ENCODE measurements at regions not wholly inside any gene's neighbourhood (a gene's known extent, or its start where the extent isn't known, plus 50 kb on each side); places are given as distances from the start of the nearest gene placed in this dataset.

DNA sequence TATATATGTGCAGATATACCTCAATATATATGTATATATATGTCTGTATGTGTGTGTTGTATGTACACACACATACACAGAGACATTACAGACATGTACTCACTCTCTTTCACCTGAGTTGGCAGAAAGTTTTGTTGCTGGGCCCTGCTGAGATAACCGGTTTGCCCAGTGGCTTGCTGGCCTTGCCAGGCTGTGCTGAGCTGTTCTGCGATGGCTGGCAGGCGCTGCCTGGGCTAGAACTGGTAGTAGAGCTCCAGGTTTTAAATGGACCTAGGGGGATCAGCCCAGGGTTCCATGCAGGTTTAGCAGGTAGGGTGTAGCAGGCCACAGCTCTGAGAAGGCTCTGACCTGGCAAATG is 394.3 kb downstream of the GADD45G start:
- DNase-seq (ENCODE audit: low read depth): no peak

DNA sequence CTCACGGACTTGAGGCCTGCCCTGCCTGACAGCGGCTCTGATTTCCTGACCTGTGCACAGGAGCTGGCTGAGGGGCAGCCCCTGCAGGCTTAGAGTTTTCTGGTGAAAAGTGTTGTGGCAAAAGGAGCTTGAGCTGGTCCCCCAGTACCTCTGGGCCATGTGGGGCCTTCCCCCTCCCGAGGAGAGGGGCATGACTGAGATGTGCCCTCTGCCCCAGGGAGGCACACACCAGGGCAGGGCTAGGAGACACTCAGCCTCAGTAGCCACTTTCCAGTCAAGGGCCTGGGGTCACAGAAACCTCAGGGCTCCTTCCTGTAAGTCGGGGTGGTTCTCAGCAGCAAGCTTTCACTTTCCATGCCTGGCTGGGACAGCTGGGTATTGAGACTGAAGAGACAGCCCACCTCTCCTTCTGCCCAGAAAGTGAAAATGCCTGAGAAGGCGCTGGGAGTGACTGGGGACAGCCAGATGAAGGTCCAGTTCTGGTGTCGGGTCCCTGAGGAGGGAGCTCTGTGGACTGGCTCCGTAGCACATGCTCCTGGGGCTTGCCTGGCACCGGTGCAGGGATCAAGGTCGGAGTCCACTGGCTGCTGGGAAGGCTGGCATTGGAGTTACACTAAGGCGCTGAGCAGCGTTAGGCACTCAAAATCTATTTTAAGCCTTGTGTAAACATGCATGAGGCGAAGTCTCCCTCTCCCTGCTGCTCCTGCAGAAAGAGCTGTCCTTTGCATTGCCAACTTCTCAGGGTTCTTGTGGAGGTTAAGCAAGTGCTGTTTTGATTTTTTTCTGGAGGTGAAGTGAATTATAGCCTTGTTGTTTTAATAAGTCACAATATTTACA is 394.9 kb downstream of the GADD45G start:
- DNase-seq (ENCODE audit: low read depth): peak; percentile 4

DNA sequence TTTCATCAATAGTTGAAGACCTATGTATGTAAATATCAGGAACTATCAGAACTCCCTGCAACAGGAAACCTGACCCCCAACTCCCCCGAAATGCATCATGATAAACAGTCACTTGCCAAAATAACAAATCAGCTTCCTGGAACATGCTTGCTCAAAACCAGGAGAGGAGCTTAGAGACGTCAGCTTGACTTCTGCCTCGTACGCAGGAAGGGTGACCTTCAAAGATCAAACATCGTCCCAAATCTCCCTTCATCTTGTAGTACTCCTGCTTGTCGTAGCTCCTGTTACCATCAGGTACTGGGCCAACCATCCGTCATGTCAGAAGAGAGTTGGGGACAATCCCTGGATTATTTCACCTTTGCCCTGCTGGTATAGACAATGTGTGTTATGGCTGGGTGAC is 396.1 kb downstream of the GADD45G start:
- no peak for DNase-seq (ENCODE audit: low read depth)

DNA sequence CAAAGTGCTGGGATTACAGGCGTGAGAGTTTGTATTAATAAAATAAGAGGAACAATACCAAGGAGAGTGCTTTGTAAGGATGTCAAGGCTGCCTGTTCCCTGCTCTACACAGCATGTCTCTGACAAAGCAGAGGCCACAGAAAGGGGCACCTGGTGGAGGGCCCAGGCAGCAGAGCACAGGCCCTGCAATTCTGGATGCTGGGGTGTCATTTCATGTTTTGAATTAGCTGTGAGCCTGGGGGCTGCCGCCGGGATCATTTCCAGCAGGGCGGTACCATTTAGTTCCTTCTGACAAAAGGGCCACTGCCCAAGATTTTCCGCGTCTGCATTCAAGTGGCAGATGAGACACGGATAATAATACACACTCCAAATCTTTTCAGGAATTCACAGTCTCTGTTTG is 396.9 kb downstream of the GADD45G start:
- no peak for DNase-seq (ENCODE audit: low read depth)

DNA sequence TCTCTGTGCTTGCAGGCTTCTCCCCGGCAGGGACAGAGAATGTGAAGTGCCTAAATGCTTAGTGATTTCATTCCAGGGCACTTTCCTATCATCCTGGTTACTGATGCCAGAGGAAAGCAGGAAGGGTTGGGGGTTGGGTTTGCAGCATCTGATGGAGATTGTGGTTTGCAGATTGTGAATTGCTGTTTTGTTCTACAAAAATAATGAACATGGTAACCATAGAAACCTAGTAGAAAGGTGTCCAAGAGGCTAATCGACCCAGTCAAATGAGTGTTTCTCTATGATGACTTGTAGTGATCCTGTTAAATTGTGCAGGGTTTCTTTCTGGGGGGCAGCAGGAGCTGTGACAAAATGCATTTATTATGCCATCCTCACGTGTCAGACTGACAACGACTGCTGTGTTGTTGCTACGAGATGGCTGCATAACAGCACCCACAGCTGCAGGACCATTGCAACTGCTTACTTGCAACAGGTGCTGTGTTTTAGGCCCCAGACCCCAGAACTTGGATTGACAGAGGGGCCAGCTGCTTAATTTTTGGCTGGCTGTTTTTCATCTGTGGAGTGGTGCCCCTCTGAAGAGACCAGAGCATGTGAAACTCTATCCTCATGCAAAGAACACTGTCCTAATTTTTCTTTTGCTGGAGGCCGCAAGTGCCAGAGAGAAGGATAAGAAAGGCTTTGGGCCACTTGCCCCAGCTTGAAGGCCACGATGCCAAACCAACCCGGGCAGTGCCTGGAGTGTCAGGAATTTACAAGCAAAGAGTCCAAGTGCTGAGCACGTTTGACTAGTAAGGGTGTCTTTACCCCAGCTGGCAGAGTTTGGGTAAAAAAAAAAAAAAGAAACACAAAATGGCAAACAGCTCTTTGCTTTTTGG is 397.8 kb downstream of the GADD45G start:
- no peak for DNase-seq (ENCODE audit: low read depth)

DNA sequence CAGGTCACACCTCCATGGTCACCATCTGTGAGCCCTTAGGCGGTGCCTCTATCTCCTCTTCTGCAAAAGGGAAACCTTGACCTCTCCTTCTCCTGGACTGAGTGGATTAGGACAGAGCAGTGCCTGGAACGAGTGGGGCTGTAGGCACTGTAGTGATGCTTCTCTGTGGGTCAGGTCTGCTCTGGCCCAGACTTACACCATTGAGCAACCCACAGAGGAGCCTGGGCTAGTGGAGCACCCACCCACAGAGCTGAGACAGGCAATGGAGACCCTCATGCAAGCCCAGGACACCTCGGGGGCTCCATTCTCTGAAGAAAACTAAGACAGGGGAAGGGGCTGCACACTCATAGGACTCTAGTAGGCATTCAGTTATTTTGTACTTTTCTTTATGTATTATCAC is 400.6 kb downstream of the GADD45G start:
- DNase-seq (ENCODE audit: low read depth): no peak

DNA sequence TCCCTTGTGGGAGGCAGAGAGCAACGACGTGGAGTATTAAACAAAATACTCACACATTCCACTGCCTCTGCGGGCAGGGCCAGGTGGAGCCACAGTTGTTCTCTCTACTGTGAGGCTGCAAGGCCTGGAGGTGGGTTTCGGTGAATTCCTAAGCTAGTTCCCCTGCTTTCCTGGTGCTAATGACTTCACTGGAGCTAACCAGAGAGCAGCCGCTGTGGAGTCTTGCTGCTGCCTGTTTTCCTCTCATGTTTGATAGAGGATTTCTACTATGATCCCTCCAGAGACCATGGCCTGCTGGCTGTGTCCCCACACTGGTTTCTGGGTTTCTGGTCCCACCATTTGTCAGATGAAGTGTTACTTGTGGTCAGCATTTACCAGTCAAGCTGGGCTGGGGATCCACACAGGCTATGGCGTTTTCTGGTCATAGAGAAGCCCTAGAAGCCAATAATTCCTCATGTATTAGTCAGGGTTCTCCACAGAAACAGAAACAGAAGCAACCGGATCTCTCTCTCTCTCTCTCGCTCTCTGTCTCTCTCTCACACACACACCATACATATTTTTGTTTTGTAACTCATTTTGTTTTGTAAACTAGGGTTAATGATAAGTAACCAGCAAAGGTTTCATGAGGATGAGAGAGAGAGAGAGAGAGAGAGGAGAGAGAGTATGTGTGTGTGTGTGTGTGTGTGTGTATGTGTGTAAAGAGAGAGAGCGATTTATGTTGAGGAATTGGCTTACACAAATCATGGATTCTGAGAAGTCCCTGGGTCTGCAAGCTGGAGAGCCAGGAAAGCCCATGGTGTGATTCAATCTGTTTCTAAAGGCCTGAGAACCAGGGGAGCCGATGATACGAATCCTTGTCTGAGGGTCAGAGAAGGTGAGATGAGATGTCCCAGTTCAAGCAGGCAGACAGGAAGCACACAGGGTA is 403.0 kb downstream of the GADD45G start:
- no peak for DNase-seq (ENCODE audit: low read depth)

DNA sequence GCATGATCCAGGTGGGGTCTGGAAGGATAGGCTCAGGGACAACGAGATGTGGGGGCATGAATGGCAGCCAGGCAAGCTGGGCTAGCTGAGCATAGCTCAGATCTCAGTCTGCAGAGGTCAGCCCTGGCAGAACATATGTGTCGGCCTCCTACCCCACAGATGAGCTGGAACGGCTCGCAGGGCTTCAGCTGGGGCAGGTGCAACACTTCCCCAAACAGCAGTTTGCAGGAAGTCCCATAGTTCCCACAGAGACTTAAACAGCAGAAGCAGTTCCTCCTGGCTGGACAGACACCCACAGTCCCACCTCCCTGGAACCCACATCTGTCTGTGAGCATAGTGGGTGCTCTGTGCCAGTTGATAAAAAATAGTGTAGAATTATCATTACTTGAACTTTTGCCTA is 404.6 kb downstream of the GADD45G start:
- DNase-seq (ENCODE audit: low read depth): no peak

DNA sequence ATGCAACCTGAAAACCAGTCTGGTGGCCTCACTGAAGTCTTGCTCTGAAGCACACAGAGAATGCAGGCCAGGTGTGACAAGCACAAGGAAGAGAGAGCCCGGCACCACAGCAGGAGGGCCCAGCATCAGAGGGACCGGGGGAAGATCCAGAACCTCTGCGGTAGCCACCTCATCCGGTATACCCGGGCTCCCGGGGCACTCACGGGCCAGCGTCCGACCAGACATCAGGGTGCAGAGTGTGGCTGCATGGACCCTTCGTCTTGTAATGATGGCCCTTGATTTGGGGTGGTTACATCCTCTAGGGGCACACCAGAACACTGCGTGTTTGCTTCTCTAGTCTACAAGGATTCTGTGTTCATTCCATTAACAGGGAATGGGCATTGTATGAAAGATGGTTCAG is 406.0 kb downstream of the GADD45G start:
- no peak for DNase-seq (ENCODE audit: low read depth)

DNA sequence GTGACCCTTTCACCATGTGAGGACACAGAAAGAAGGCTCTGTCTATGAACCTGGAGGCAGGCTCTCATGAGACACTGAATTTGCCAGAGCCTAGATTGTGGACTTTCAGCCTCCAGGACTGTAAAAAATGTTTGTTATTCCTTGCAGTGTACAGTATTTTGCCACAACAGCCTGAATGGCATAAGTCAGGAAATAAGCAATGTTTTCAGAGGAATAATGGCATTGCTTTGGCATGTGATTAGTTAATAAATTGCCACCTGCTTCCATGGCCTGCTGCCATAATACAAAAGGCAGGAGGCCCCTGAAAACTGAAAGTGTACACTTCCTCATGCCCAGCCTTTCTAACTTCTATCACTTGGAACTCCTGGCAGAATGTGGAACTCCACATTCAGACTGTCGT is 408.1 kb downstream of the GADD45G start:
- DNase-seq (ENCODE audit: low read depth): no peak

DNA sequence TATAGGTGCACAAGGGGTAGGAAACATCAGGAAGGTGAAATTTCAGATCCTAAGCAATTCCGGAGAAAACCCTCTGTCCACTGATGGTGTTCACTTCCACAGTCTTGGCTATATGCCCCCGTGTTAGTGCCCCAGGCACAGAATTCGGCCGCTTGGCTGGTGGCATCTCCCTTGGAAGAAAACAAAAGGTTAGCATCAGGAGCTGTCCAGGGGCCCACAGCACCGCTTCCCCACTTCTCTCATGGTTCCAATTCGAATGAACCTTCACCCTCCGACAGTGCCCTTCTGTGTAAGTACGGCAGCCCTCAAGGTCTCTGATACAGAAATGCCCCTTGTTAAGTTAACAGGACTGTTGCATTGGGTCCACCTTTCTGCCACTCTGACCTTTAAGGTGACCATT is 409.0 kb downstream of the GADD45G start:
- DNase-seq (ENCODE audit: low read depth): no peak

DNA sequence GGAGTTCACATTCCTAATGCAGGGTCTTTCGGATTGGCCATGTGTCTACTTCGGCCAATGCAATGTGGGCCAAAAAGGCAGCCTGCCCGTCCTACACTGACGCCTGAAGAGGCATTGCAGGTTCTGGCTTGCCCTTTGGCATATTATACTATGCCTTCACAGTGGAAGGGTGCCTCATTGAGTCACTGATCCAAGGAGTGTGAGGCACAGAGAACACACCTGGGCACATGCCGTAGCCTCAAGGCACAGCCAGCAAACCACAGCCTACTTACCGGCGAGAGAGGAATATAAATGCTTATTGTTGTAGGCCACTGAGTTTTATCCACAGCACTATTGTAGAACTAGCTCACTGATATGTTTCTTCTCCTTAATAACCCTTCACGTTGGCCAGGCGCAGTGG is 409.6 kb downstream of the GADD45G start:
- no peak for DNase-seq (ENCODE audit: low read depth)

DNA sequence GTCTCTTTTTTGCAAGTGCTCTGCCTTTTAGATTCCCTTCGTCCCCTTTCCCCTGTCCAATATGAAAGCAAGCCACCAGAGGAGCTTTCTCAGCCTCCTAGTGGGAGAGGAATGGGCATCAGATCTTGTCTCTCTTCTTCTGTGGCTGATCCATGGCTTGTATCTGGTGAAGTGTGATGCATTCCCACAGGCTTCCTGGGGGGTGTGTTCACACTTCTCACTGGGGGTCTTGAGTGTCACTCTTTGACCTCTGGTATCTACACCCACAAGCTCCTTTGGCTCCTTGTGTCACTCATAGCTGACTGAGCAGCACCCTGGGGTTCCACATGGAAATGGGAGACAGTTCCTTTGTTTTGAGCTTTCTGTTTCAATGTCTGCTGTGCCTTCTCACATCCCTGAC is 411.5 kb downstream of the GADD45G start:
- no peak for DNase-seq (ENCODE audit: low read depth)

DNA sequence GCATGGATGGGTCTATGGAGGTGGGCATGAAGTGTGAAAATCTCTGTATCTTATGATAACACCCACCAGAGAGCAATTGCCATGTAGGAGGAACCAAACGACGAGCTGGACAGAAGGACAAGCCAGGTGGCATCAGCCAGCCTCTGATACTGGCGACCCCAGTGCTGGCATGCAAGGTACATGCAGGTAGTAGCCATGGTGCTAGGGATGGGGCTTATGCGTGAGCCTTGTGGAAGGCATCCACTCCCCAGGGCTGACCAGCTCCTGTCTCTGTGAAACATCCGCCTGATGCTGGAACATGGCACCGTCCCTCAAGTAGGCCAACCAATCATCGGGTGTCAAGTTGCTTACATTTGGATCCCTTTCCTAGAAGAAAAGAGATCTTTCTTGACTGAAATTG is 412.9 kb downstream of the GADD45G start:
- no peak for DNase-seq (ENCODE audit: low read depth)

DNA sequence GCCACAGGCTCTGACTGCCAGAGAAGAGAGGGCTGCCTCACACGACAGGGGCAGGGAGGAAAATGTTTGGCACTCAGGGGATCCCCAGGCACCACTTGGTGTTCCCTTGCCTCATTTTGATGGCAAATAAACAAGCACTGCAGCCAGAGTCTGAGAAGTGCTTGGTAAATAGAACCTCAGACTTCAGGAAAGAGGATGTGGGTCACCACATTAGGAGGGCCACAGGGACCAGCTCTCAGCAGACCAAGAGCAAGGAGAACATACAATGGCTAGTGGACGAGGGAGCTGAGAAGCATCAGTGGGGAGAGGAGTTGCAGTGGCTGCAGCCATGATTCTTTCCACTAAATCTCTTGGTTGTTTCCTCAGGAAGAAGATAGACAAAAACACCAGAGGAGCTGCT is 413.9 kb downstream of the GADD45G start:
- DNase-seq (ENCODE audit: low read depth): no peak

DNA sequence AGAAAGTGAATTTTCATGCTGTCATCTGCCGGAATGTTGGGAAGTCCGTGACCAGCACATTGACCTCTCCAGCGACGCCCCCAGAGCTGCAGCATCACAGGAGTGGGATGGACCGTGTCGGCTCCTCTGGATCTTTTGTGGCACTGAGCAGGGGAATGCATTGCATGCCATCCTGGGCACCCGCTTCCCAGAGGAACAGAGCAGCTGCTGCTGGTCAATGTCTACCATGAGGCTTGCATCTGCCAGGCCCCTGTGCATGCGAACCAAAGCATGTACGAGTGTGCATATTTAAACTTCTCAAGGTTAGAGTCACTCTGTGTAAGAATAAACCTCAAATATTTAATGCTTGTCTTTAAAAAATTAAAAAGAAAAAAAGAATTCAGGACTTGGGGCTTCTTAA is 414.8 kb downstream of the GADD45G start:
- DNase-seq (ENCODE audit: low read depth): no peak

DNA sequence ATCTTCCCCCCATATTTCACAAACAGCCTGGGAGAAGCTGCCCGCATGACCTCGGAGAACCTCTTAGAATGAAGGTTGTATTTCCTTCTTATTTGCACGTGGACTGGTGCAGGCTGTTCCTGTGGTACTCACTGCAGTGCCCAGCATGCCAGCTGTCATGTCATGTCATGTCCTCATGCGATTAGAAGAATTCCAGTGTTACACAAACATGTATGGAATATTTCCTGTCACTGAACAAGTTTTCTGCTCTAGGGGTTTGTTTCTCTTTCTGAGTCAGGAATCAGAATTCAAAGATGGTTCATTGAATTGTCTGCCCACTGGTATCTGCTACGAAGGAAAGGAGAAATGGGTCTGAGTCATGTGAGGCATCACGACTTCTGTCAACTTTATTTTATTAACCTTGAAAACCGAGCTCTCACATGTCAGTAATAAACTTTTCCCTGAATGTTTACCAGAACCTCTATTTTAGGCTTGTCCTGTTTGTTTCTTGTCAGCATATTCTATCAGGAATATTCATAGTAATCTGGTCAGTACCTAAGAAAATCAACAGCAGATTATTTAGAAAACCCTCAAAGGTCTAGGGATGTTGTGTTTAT is 415.6 kb downstream of the GADD45G start:
- DNase-seq (ENCODE audit: low read depth): no peak

DNA sequence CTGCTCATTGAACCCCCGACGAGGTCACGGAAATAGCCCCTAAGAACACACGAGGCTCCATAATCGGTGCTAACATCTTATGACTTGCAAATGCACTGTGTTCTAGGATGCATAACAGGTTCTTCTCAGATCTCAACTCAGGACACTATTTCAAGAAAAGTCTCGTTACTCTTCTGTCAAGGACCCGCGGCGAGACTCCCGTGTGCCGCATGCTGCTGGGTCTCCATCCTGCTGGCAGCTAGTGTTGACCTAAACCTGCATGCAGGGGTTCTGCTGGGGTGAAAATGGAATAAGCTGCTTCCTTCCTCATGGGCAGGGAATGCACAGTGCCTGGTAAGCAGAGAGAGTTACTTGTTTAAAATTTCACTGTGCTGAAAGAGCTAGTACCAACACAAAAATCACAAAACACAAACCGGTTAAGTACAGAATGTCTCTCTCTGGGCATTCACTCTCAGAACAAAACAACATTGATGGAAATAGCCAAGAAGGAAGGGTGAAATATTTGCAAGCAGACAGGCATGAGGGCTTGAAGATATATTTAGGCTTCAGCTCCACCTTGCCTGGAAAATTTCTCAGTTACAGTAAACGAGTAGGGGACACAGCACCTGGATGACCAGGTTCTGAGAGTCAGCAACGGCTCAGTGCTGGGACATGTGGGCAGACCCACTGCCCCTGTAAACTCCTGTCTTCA is 416.5 kb downstream of the GADD45G start:
- no peak for DNase-seq (ENCODE audit: low read depth)

DNA sequence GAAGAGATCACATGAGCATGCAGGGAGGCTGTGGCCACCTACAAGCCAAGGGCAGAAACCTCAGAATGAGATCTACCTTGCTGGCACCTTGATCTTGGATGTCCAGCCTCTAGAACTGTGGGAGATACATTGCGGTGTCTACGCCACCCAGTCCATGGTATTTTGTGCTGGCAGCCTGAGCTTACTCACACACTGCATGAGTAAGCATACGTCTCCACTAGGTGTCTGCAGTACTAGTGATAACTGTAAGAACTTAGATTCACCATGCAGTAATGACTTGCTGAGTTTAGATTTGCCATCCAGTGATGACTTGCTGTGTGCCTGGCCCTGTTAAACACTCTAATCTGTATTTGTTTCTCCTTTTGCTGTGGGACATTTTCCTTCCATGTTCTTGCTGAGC is 417.7 kb downstream of the GADD45G start:
- DNase-seq (ENCODE audit: low read depth): no peak

DNA sequence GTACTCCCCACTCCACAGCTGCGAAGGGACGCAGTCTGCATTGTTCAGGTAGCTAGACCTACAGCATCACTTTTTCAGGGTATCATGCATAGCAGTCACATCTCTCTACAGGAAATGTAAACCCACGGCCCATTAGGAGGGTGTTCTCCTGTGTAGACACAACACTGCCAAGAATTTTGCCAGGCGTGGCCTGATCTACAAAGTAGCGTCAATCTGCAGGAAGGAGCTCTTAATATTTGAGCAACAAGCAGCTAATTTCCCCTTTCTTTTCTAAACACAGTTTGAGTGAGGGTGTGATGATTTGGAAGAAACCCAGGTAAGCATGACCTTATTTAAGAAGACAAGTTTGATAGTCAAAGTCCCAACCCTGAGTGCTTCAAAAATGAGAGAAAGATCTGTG is 419.0 kb downstream of the GADD45G start:
- no peak for DNase-seq (ENCODE audit: low read depth)

DNA sequence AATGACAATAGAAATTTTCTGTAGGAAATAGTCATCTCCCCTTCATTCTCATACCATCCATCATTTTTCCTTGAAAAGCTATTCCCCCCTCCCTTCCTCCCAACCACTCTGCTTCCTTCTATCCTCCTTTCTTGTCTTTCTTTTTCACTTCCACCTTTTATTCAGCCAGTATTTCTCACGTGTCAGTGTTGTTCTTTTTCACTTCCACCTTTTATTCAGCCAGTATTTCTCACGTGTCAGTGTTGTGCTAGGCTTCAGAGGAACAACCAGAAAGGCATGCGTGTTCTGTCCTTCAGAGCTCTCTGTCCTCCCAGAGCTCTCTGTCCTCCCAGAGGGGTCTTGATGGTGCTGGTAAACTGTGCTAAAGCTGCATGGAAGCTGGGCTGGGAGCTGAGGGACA is 419.6 kb downstream of the GADD45G start:
- no peak for DNase-seq (ENCODE audit: low read depth)

Measured in stimulated activated CD8-positive, alpha-beta memory T cell treated with anti-CD3 and anti-CD28 coated beads, Interleukin-12 subunit alpha, Interleukin-12 subunit beta, amount 100 ng/mL, for 1 hour (primary cell).